Naive thymus-derived CD4-positive, alpha-beta T cell (primary cell): ENCODE measurements at regions not wholly inside any gene's neighbourhood (a gene's known extent, or its start where the extent isn't known, plus 50 kb on each side); places are given as distances from the start of the nearest gene placed in this dataset.

Experiments used
- ATAC-seq: fragments of 150-1000 bp; cut with Tn5 transposase; 2 replicates; pipeline ENCODE4 v1.10.0; 2021; ENCODE audit warnings: mild to moderate bottlenecking, moderate library complexity
- CTCF ChIA-PET: fragments of 350-600 bp; sonication (Branson Sonifier 250); formaldehyde crosslinking; loops from one replicate; lab custom pipeline; 2021; ENCODE audit warnings: antibody characterized with exemption; lab: Charles Lee
- POLR2A ChIA-PET: fragments of 350-600 bp; sonication (Branson Sonifier 250); formaldehyde crosslinking; loops from one replicate; lab custom pipeline; 2021; ENCODE audit warnings: antibody characterized with exemption, inconsistent platforms; lab: Charles Lee
- DNase-seq, 9 donors: peaks; one replicate each; pipeline versions ENCODE4 v3.0.0 to v3.0.0-alpha.2; 2020 to 2022; ENCODE audit warnings: mixed read lengths in 1 of 9
- H3K27ac ChIP-seq: one replicate; pipeline ENCODE4 v1.7.0; 2013; ENCODE audit warnings: mild to moderate bottlenecking, low read depth, low read length, moderate library complexity
- H3K27me3 ChIP-seq, 2 donors: one replicate each; pipeline ENCODE4 v1.7.0; 2013; ENCODE audit warnings: low read length in 2 of 2, mild to moderate bottlenecking in 2 of 2, moderate library complexity in 2 of 2; ENCODE audit not compliant: control insufficient read depth in 2 of 2, insufficient read depth in 2 of 2
- H3K36me3 ChIP-seq, 3 experiments: 1 replicate in 2 of 3; 2 replicates in 1 of 3; pipeline ENCODE4 v1.7.0; 2013; ENCODE audit warnings: low read length in 3 of 3, mild to moderate bottlenecking in 3 of 3, moderate library complexity in 1 of 3; ENCODE audit not compliant: insufficient read depth in 3 of 3, control insufficient read depth in 2 of 3
- H3K4me1 ChIP-seq, 2 donors: one replicate each; pipeline ENCODE4 v1.7.0; 2013; ENCODE audit warnings: low read length in 2 of 2, mild to moderate bottlenecking in 2 of 2, moderate library complexity in 1 of 2; ENCODE audit not compliant: control insufficient read depth in 2 of 2, insufficient read depth in 2 of 2
- H3K4me3 ChIP-seq: 2 replicates; pipeline ENCODE4 v1.7.0; 2013; ENCODE audit warnings: mild to moderate bottlenecking, low read length
- H3K9me3 ChIP-seq, 3 experiments: 1 replicate in 2 of 3; 2 replicates in 1 of 3; pipeline ENCODE4 v1.7.0; 2013; ENCODE audit warnings: low read length in 3 of 3; ENCODE audit not compliant: control insufficient read depth in 2 of 3
- H3K27ac Mint-ChIP-seq, 9 donors: one replicate each; pipeline ENCODE4 v1.8.0; 2020 to 2022; ENCODE audit warnings: mixed read lengths in 9 of 9, mild to moderate bottlenecking in 8 of 9, moderate library complexity in 5 of 9, inconsistent platforms in 2 of 9
- H3K27me3 Mint-ChIP-seq, 5 donors: one replicate each; pipeline ENCODE4 v1.8.0; 2021 to 2022; ENCODE audit warnings: mixed read lengths in 5 of 5, mild to moderate bottlenecking in 1 of 5
- H3K36me3 Mint-ChIP-seq, 5 donors: one replicate each; pipeline ENCODE4 v1.8.0; 2020 to 2022; ENCODE audit warnings: mixed read lengths in 5 of 5, mild to moderate bottlenecking in 3 of 5, inconsistent platforms in 1 of 5
- H3K4me1 Mint-ChIP-seq, 7 donors: one replicate each; pipeline ENCODE4 v1.8.0; 2020 to 2022; ENCODE audit warnings: mixed read lengths in 7 of 7, mild to moderate bottlenecking in 3 of 7, inconsistent platforms in 1 of 7
- H3K4me3 Mint-ChIP-seq, 10 donors: one replicate each; pipeline ENCODE4 v1.8.0; 2020 to 2022; ENCODE audit warnings: mild to moderate bottlenecking in 10 of 10, mixed read lengths in 10 of 10, moderate library complexity in 6 of 10, inconsistent platforms in 2 of 10
- H3K9me3 Mint-ChIP-seq, 11 donors: one replicate each; pipeline ENCODE4 v1.8.0; 2020 to 2022; ENCODE audit warnings: mixed read lengths in 11 of 11, mild to moderate bottlenecking in 4 of 11, inconsistent platforms in 1 of 11, moderate library complexity in 1 of 11
- intact Hi-C, 2 donors: fragments of 100-400 bp; cut with micrococcal nuclease; formaldehyde crosslinking; loops; one replicate each; pipeline ENCODE4 v1.15.1; 2023

DNA sequence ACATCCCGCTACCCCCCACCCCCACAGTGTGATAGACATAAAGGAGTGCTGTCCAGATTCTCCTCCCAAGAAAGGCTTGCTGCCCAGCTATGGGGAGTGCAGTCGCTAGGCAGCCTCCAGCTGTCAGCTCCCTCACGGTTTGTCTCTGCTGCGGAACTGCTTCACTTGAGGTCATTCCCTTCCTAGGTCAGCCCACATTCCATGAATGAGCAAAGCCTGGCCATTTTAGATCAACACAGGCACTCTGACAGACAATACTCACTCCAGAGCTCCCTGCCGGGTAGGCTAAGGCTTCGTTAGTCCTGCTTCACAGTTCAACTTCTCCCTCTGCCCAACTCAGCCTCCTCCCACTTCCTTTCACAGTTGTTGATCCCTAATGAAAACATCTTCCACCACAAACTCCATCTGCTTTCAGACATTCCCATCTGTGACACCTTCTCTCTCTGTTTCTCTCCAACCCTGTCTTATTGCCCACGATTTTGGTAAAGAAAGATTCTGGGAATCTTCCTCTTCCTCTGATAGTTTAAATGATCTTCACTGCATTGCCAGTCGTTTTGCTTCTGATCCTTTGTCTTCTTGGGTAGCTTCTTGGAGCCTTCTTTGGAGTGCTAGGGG lies 318.9 kb upstream of the F9 start:
- H3K4me3 ChIP-seq: no peak overlapping the region

DNA sequence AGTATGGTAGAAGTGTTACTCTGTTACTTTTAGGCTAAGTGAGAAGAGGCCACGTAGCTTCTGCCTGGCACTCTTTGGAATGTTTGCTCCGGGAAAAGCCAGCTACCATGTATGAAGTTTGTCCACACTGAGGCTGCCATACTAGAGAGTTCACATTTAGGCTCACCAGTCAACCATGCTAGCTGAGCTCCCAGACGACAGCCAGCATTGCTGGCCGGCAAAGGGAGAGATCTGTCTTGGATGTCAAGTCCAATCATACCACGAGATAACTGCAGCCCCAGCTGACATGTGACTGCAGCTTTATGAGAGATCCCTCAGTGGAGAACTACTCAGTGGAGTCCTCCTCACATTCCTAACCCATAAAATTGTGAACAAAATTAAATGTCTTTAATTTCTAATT lies 321.2 kb upstream of the F9 start:
- peaks cover 0 to 9% (median 3%) of the 10 kb centered on the region in 7 donors for H3K4me1 Mint-ChIP-seq
- Histone ChIP-seq H3K4me3 (no peak overlapping the region), H3K36me3 (no peaks in the 10 kb centered on the region), H3K27me3 (no peaks in the 10 kb centered on the region), H3K4me1 (no peaks in the 10 kb centered on the region), H3K27ac (no peak overlapping the region), H3K9me3 (no peaks in the 10 kb centered on the region)
- no peak for DNase-seq
- H3K27me3 Mint-ChIP-seq: peaks cover 9 to 36% (median 22%) of the 10 kb centered on the region in 5 donors
- POLR2A ChIA-PET: no interaction called here
- CTCF ChIA-PET: no interaction called here
- no peak overlapping the region for H3K27ac Mint-ChIP-seq
- no peak for ATAC-seq
- no peak overlapping the region for H3K4me3 Mint-ChIP-seq
- intact Hi-C loops: no loop called here
- H3K36me3 Mint-ChIP-seq: no peaks in the 10 kb centered on the region
- H3K9me3 Mint-ChIP-seq: peaks cover 0 to 6% (median 0%) of the 10 kb centered on the region in 11 donors

More for the DNA sequence above, 318.9 kb upstream of the F9 start:
- CTCF ChIA-PET: no interaction called here
- Mint-ChIP-seq H3K36me3 (no peaks in the 10 kb centered on the region), H3K27ac (no peak overlapping the region), H3K9me3 (peaks cover 0 to 7% (median 0%) of the 10 kb centered on the region in 11 donors), H3K4me3 (no peak overlapping the region), H3K27me3 (peaks cover 4 to 20% (median 13%) of the 10 kb centered on the region in 5 donors), H3K4me1 (no peaks in the 10 kb centered on the region)
- ATAC-seq (no peak), DNase-seq (no peak)
- Histone ChIP-seq H3K4me1 (no peaks in the 10 kb centered on the region), H3K27ac (no peak overlapping the region), H3K27me3 (no peaks in the 10 kb centered on the region), H3K9me3 (no peaks in the 10 kb centered on the region), H3K36me3 (no peaks in the 10 kb centered on the region)
- POLR2A ChIA-PET: no interaction called here
- intact Hi-C loops: no loop called here

DNA sequence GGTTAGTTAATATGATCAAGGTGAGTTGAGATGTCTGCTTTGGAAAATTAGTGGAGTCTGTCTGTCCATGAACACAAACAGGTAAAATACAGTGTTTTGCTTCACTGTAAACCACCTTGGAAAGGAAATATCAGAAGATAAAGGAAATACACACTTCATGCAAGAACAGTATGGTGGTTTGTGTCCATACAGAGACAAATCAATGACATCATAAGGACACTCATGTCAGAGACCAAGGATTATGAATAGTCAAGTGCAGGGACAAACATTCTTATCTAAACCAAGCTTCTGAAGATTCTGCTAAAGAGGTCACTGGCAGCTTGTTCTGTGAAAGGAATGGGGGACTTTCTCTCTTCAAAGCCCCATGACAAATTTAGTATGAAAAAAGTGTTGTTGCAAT lies 322.9 kb upstream of the F9 start:
- Mint-ChIP-seq H3K27me3 (peaks cover 9 to 42% (median 22%) of the 10 kb centered on the region in 5 donors), H3K4me1 (peaks cover 0 to 9% (median 3%) of the 10 kb centered on the region in 7 donors), H3K36me3 (no peaks in the 10 kb centered on the region), H3K27ac (no peak overlapping the region), H3K9me3 (peaks cover 0 to 5% (median 0%) of the 10 kb centered on the region in 11 donors), H3K4me3 (no peak overlapping the region)
- Histone ChIP-seq H3K36me3 (no peaks in the 10 kb centered on the region), H3K27me3 (no peaks in the 10 kb centered on the region), H3K9me3 (no peaks in the 10 kb centered on the region), H3K4me1 (no peaks in the 10 kb centered on the region), H3K4me3 (no peak overlapping the region), H3K27ac (no peak overlapping the region)
- CTCF ChIA-PET: no interaction called here
- no peak for DNase-seq
- POLR2A ChIA-PET: no interaction called here
- intact Hi-C loops: no loop called here
- no peak for ATAC-seq

DNA sequence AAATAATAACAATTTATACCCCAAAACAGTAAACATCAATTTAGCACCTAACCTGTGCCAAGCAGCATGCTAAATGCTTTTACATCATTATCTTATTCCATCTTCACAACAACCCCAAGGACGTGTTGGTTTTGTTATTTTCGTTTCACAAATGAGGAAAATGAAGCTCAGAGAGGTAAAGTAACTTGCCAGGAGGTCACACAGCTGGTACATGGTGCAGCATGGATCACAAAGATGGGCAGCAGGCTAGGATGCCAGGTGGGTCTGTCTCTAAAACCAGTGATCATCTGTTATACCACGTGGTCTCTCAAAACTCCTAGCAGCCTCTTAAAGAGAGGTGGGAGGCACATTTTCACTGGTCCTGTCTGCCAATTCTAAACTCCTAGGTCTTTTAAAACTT lies 323.6 kb upstream of the F9 start:
- Histone ChIP-seq H3K27me3 (no peaks in the 10 kb centered on the region), H3K4me3 (no peak overlapping the region), H3K9me3 (no peaks in the 10 kb centered on the region), H3K4me1 (no peaks in the 10 kb centered on the region), H3K27ac (no peak overlapping the region), H3K36me3 (no peaks in the 10 kb centered on the region)
- DNase-seq (no peak), ATAC-seq (no peak)
- ChIA-PET CTCF (no interaction called here), POLR2A (no interaction called here)
- intact Hi-C loops: no loop called here
- peaks cover 5 to 43% (median 24%) of the 10 kb centered on the region in 5 donors for H3K27me3 Mint-ChIP-seq
- H3K4me3 Mint-ChIP-seq: no peak overlapping the region
- no peak overlapping the region for H3K27ac Mint-ChIP-seq
- peaks cover 0 to 9% (median 3%) of the 10 kb centered on the region in 7 donors for H3K4me1 Mint-ChIP-seq
- H3K9me3 Mint-ChIP-seq: peaks cover 0 to 4% (median 0%) of the 10 kb centered on the region in 11 donors
- no peaks in the 10 kb centered on the region for H3K36me3 Mint-ChIP-seq

DNA sequence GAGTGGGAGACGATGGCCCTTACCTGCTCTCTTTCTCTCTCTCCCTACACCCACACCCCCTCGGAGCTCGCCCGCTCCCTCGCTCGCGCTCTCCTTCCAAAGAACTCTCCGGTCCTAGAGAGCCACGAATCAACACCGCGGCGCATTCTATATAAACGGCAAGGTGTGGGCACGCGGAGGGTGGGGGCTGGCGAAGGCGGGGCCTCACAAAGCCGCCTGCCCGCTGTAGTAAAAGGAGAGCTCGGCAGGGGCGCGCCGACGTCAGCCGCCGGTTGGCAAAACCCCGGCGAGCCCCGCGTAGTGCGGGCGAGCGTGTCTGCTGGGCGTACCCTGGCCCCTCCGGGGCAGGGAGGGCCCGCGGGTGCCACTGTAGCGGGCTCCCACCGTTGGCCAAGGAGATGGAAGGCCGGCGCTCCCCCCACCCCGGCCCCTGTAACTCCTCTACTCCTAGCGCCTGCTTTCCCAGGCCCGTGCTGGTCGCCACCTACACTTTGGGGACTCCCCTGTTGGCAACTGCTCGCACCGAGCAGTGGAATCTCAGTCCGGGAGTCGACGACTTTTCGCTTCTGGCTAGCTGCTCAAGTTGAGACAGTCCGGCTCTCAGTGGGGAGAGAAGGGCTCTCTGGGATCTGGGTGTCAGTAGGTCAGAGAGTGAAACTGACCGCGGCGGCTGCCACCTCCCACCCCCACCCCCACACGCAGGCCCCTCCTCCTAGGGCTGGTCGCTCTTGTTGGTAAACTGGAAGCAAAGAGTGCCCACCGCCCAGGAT lies 325.5 kb upstream of the F9 start:
- no peak overlapping the region for H3K4me3 ChIP-seq
- DNase-seq: no peak

DNA sequence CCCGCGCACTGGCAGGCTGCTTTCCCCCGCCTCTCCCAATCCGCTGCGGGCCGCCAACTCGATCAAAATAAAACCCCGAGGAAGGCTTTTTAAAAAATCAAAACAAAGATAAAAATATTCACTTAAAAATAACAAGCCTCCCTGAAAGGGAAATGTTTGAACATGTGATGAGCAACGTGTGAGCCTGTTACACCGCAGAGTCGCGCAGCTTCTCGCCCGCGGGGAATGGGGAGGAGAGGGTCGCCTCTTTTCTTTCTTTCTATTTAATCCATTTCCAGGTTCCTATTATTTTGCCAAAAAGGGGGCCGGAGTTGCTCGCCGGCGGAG lies 326.0 kb upstream of the F9 start:
- H3K9me3 ChIP-seq: no peaks in the 10 kb centered on the region
- H3K36me3 Mint-ChIP-seq: no peaks in the 10 kb centered on the region
- H3K4me3 Mint-ChIP-seq: peak overlapping the region in 9 of 10 donors; percentile 14 to 79 (median 60)
- no peak for DNase-seq
- H3K36me3 ChIP-seq: no peaks in the 10 kb centered on the region
- H3K27me3 ChIP-seq: no peaks in the 10 kb centered on the region
- H3K4me3 ChIP-seq: no peak overlapping the region
- no peaks in the 10 kb centered on the region for H3K4me1 ChIP-seq
- no peak for ATAC-seq
- H3K9me3 Mint-ChIP-seq: peaks cover 0 to 2% (median 0%) of the 10 kb centered on the region in 11 donors
- H3K27ac Mint-ChIP-seq: no peak overlapping the region
- intact Hi-C loops: loop anchor here in 1 of 2 donors (2.0 kb wide), 1 partner anchor 52 kb away; no protein-coding TSS in a partner anchor
- H3K4me1 Mint-ChIP-seq: peaks cover 0 to 9% (median 3%) of the 10 kb centered on the region in 7 donors
- peaks cover 11 to 49% (median 33%) of the 10 kb centered on the region in 5 donors for H3K27me3 Mint-ChIP-seq
- ChIA-PET CTCF (no interaction called here), POLR2A (no interaction called here)
- H3K27ac ChIP-seq: no peak overlapping the region

More for the DNA sequence above, 325.5 kb upstream of the F9 start:
- H3K9me3 Mint-ChIP-seq: peaks cover 0 to 2% (median 0%) of the 10 kb centered on the region in 11 donors
- intact Hi-C loops: loop anchor here in 1 of 2 donors (2.0 kb wide), 1 partner anchor 52 kb away; no protein-coding TSS in a partner anchor
- H3K27ac ChIP-seq: no peak overlapping the region
- H3K4me1 Mint-ChIP-seq: peaks cover 0 to 9% (median 3%) of the 10 kb centered on the region in 7 donors
- H3K36me3 ChIP-seq: no peaks in the 10 kb centered on the region
- peak overlapping the region in 8 of 10 donors; percentile 34 to 79 (median 64) for H3K4me3 Mint-ChIP-seq
- peaks cover 6 to 47% (median 28%) of the 10 kb centered on the region in 5 donors for H3K27me3 Mint-ChIP-seq
- H3K36me3 Mint-ChIP-seq: no peaks in the 10 kb centered on the region
- ATAC-seq: no peak
- ChIA-PET POLR2A (no interaction called here), CTCF (no interaction called here)
- H3K4me1 ChIP-seq: no peaks in the 10 kb centered on the region
- no peak overlapping the region for H3K27ac Mint-ChIP-seq
- H3K27me3 ChIP-seq: no peaks in the 10 kb centered on the region
- no peaks in the 10 kb centered on the region for H3K9me3 ChIP-seq
